H1 (cell line): ENCODE measurements at regions not wholly inside any gene's neighbourhood (a gene's known extent, or its start where the extent isn't known, plus 50 kb on each side); places are given as distances from the start of the nearest gene placed in this dataset.

ENCODE experiments used
- CTCF ChIA-PET: fragments of 300-600 bp; sonication (Branson Sonifier 250); formaldehyde crosslinking; loops from one replicate; lab custom pipeline; 2021; ENCODE audit not compliant: partially characterized antibody; lab: Charles Lee
- POLR2A ChIA-PET: fragments of 300-600 bp; sonication (Branson Sonifier 250); formaldehyde crosslinking; loops from one replicate; lab custom pipeline; 2021; ENCODE audit warnings: inconsistent platforms; ENCODE audit not compliant: partially characterized antibody; lab: Charles Lee
- DNase-seq, 2 experiments: peaks; one replicate each; pipeline versions ENCODE4 v3.0.0 to v3.0.0-alpha.2; 2010 to 2022; ENCODE audit warnings: low spot score in 2 of 2, low read depth in 1 of 2, mixed read lengths in 1 of 2
- FAIRE-seq: peaks from 2 replicates; lab custom pipeline; 2011; peaks lifted over from hg19 to GRCh38; lab: Jason Lieb, UNC
- H2AFZ ChIP-seq: 2 replicates; pipeline ENCODE4 v1.8.1; 2012; ENCODE audit warnings: low read length, inconsistent platforms
- H2AK5ac ChIP-seq: 2 replicates; pipeline ENCODE4 v1.6.1; 2013; ENCODE audit warnings: low read depth, low read length
- H2BK120ac ChIP-seq: replicated peaks from 2 replicates; pipeline ENCODE3; 2013; ENCODE audit warnings: low read depth, low read length, inconsistent platforms
- H2BK12ac ChIP-seq: 2 replicates; pipeline ENCODE4 v1.6.1; 2013; ENCODE audit warnings: low read depth, low read length
- H2BK15ac ChIP-seq: 2 replicates; pipeline ENCODE4 v1.6.1; 2013; ENCODE audit warnings: low read length
- H2BK20ac ChIP-seq: 2 replicates; pipeline ENCODE4 v1.6.1; 2013; ENCODE audit warnings: low read length
- H2BK5ac ChIP-seq: 2 replicates; pipeline ENCODE4 v1.6.1; 2013; ENCODE audit warnings: low read depth, low read length
- H3K14ac ChIP-seq: 2 replicates; pipeline ENCODE4 v1.6.1; 2013; ENCODE audit warnings: inconsistent platforms; ENCODE audit not compliant: insufficient read length
- H3K18ac ChIP-seq: 2 replicates; pipeline ENCODE4 v1.6.1; 2013; ENCODE audit warnings: low read length; ENCODE audit errors: extremely low read depth
- H3K23ac ChIP-seq: 2 replicates; pipeline ENCODE4 v1.6.1; 2013; ENCODE audit warnings: inconsistent platforms; ENCODE audit not compliant: insufficient read length
- H3K23me2 ChIP-seq: 2 replicates; pipeline ENCODE4 v1.6.1; 2013; ENCODE audit warnings: low read depth, low read length
- H3K27ac ChIP-seq: 2 replicates; pipeline ENCODE4 v1.6.1; 2011; ENCODE audit warnings: low read depth, low read length, inconsistent platforms
- H3K27me3 ChIP-seq, 4 experiments: replicated peaks in 1 of 4; 1 replicate in 1 of 4; 2 replicates in 3 of 4; pipeline versions ENCODE4 v1.6.1 to v1.8.1; 2011 to 2013; ENCODE audit warnings: low read length in 3 of 4, mild to moderate bottlenecking in 3 of 4, inconsistent platforms in 2 of 4, mixed read lengths in 2 of 4, moderate library complexity in 1 of 4; ENCODE audit not compliant: control insufficient read depth in 3 of 4, insufficient read depth in 3 of 4; ENCODE audit errors: extremely low read depth in 1 of 4
- H3K36me3 ChIP-seq, 4 experiments: 2 replicates each; pipeline versions ENCODE4 v1.6.1 to v1.8.1; 2011 to 2013; ENCODE audit warnings: mild to moderate bottlenecking in 4 of 4, low read length in 3 of 4, moderate library complexity in 2 of 4, control low read depth in 1 of 4, inconsistent platforms in 1 of 4; ENCODE audit not compliant: insufficient read depth in 4 of 4, control insufficient read depth in 2 of 4
- H3K4ac ChIP-seq: replicated peaks from 2 replicates; pipeline ENCODE3; 2013; ENCODE audit warnings: low read length, low read depth, mixed read lengths, inconsistent platforms; ENCODE audit not compliant: insufficient read length
- H3K4me1 ChIP-seq, 4 experiments: replicated peaks in 1 of 4; 1 replicate in 1 of 4; 2 replicates in 3 of 4; pipeline versions ENCODE4 v1.6.1 to v1.8.1; 2011 to 2013; ENCODE audit warnings: low read length in 3 of 4, inconsistent platforms in 2 of 4, mixed read lengths in 1 of 4; ENCODE audit not compliant: insufficient read depth in 4 of 4, control insufficient read depth in 3 of 4
- H3K4me2 ChIP-seq, 2 experiments: 2 replicates each; pipeline versions ENCODE4 v1.6.1 to v1.8.1; 2011 to 2013; ENCODE audit warnings: low read depth in 2 of 2, low read length in 2 of 2, control low read depth in 1 of 2, inconsistent platforms in 1 of 2, mild to moderate bottlenecking in 1 of 2; ENCODE audit not compliant: insufficient read depth in 1 of 2
- H3K4me3 ChIP-seq, 4 experiments: fragments of 200-600, 300-600 bp in 1 of 4; sonication (generic), shearing (Covaris generic), sonication (Bioruptor Twin) in 1 of 4; 2 replicates each; pipeline versions ENCODE4 v1.5.1 to v1.8.1; 2011 to 2016; ENCODE audit warnings: low read length in 4 of 4, low read depth in 3 of 4, control low read depth in 2 of 4, inconsistent platforms in 2 of 4, mild to moderate bottlenecking in 2 of 4, mixed read lengths in 1 of 4, moderate library complexity in 1 of 4; ENCODE audit not compliant: insufficient read depth in 2 of 4; ENCODE audit errors: extremely low read depth in 1 of 4
- H3K56ac ChIP-seq: replicated peaks from 2 replicates; pipeline ENCODE3; 2013; ENCODE audit warnings: low read depth, mild to moderate bottlenecking, mixed read lengths, low read length, inconsistent platforms; ENCODE audit not compliant: insufficient read length
- H3K79me1 ChIP-seq: 2 replicates; pipeline ENCODE4 v1.6.1; 2013; ENCODE audit warnings: low read depth, low read length, control low read depth
- H3K79me2 ChIP-seq, 2 experiments: 2 replicates each; pipeline versions ENCODE4 v1.6.1 to v1.8.1; 2012 to 2013; ENCODE audit warnings: low read length in 2 of 2, mild to moderate bottlenecking in 2 of 2, inconsistent platforms in 1 of 2; ENCODE audit not compliant: insufficient read depth in 2 of 2, control insufficient read depth in 1 of 2
- H3K9ac ChIP-seq, 4 experiments: replicated peaks in 1 of 4; 1 replicate in 1 of 4; 2 replicates in 3 of 4; pipeline versions ENCODE4 v1.6.1 to v1.8.1; 2011 to 2013; ENCODE audit warnings: low read depth in 3 of 4, low read length in 3 of 4, control low read depth in 2 of 4, mild to moderate bottlenecking in 2 of 4, moderate library complexity in 2 of 4, inconsistent platforms in 1 of 4; ENCODE audit errors: extremely low read depth in 1 of 4
- H3K9me3 ChIP-seq, 2 experiments: 2 replicates each; pipeline versions ENCODE4 v1.6.1 to v1.8.1; 2012 to 2013; ENCODE audit warnings: mild to moderate bottlenecking in 2 of 2, moderate library complexity in 2 of 2, control low read depth in 1 of 2, inconsistent platforms in 1 of 2, low read depth in 1 of 2, low read length in 1 of 2, mixed read lengths in 1 of 2; ENCODE audit not compliant: insufficient read depth in 2 of 2
- H4K20me1 ChIP-seq, 2 experiments: replicated peaks in 1 of 2; 2 replicates each; pipeline versions ENCODE3 to v1.8.1; 2011 to 2013; ENCODE audit warnings: inconsistent platforms in 2 of 2, low read length in 2 of 2, mild to moderate bottlenecking in 1 of 2; ENCODE audit not compliant: insufficient read depth in 2 of 2, control insufficient read depth in 1 of 2
- H4K5ac ChIP-seq: 2 replicates; pipeline ENCODE4 v1.6.1; 2013; ENCODE audit warnings: low read length, low read depth, mixed read lengths, inconsistent platforms; ENCODE audit not compliant: insufficient read length
- H4K8ac ChIP-seq: 2 replicates; pipeline ENCODE4 v1.8.0; 2013; ENCODE audit warnings: mild to moderate bottlenecking, moderate library complexity, low read length, inconsistent platforms; ENCODE audit not compliant: insufficient read depth; ENCODE audit errors: extremely low read depth
- H4K91ac ChIP-seq: replicated peaks from 2 replicates; pipeline ENCODE3; 2013; ENCODE audit warnings: low read length, mixed read lengths, inconsistent platforms; ENCODE audit not compliant: insufficient read length
- BCL11A ChIP-seq, 2 experiments: IDR thresholded peaks; one replicate each; pipeline ENCODE4 v1.6.1; 2011; ENCODE audit warnings: low read depth in 2 of 2, low read length in 2 of 2, mild to moderate bottlenecking in 2 of 2
- EGR1 ChIP-seq: IDR thresholded peaks from 2 replicates; pipeline ENCODE4 v1.6.1; 2011; ENCODE audit warnings: low read depth, low read length, borderline replicate concordance
- GABPA ChIP-seq: IDR thresholded peaks from 2 replicates; pipeline ENCODE4 v1.6.1; 2011; ENCODE audit warnings: mild to moderate bottlenecking, low read length, moderate library complexity, borderline replicate concordance; ENCODE audit not compliant: insufficient read depth
- JUN ChIP-seq: IDR thresholded peaks from 2 replicates; pipeline ENCODE4 v1.6.1; 2011; ENCODE audit warnings: low read depth, mild to moderate bottlenecking, improper control_type of control experiment, low read length
- MAFK ChIP-seq: IDR thresholded peaks from 2 replicates; pipeline ENCODE4 v1.6.1; 2012; ENCODE audit warnings: low read depth, mild to moderate bottlenecking, improper control_type of control experiment, low read length
- NANOG ChIP-seq: IDR thresholded peaks from 2 replicates; pipeline ENCODE4 v1.6.1; 2011; ENCODE audit warnings: low read length, low read depth, mild to moderate bottlenecking, inconsistent platforms; ENCODE audit not compliant: insufficient read depth, poor library complexity, severe bottlenecking
- PHF8 ChIP-seq: fragments of 200-600 bp; sonication (generic); conservative IDR thresholded peaks from 2 replicates; pipeline ENCODE4 v1.7.1; 2012; ENCODE audit warnings: low read depth, mild to moderate bottlenecking, inconsistent platforms, low read length, moderate library complexity
- POU5F1 ChIP-seq: IDR thresholded peaks from 2 replicates; pipeline ENCODE4 v1.6.1; 2011; ENCODE audit warnings: low read depth, mild to moderate bottlenecking, low read length, moderate library complexity
- RFX5 ChIP-seq: IDR thresholded peaks from 2 replicates; pipeline ENCODE4 v1.6.1; 2011; ENCODE audit warnings: low read depth, low read length, improper control_type of control experiment, borderline replicate concordance
- RXRA ChIP-seq: IDR thresholded peaks from 2 replicates; pipeline ENCODE4 v1.6.1; 2011; ENCODE audit warnings: low read depth, mild to moderate bottlenecking, low read length, moderate library complexity; ENCODE audit not compliant: insufficient read depth
- SP1 ChIP-seq: IDR thresholded peaks from 2 replicates; pipeline ENCODE4 v1.6.1; 2011; ENCODE audit warnings: low read depth, low read length
- WGBS, 2 experiments: shearing (Covaris generic) in 1 of 2; methylation state at CpG; one replicate each; pipeline versions ENCODE4 v1.1.6 to v1.1.7; 2013 to 2015; ENCODE audit warnings: low lambda C conversion rate in 2 of 2, mixed read lengths in 2 of 2, inconsistent platforms in 1 of 2, low coverage in 1 of 2, missing lambda C conversion rate in 1 of 2; ENCODE audit not compliant: insufficient replicate concordance in 2 of 2, insufficient coverage in 1 of 2, insufficient read length in 1 of 2; ENCODE audit errors: extremely low coverage in 1 of 2, missing lambda C conversion rate in 1 of 2; 5-methylcytosine and 5-hydroxymethylcytosine counted together
- TF ChIP-seq, protein P1 (sequence below): IDR thresholded peaks from 2 replicates; pipeline ENCODE4 v1.6.1; 2012; ENCODE audit warnings: low read length, inconsistent platforms
- TF ChIP-seq, protein P2 (sequence below): IDR thresholded peaks from 2 replicates; pipeline ENCODE4 v1.6.1; 2012; ENCODE audit warnings: inconsistent platforms

DNA sequence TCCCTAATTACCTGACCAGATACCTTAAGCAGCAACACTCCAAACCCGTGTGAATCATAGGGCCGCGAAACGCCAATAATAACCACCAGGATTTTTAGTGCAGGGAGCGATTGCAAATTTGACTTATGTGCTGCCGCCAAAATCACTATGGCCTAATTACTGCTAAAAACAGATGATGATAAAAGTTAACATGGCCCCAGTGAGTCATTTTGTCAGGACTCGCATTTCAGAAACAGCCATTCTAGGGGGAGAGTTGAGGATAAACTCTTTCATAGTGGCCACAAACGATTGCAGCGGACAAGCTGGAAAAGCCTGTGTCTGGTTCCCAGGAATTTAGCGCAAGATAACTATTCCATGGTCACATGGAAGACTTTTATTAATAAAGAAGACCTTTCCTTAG, 103.4 kb downstream of the HLX start:
- no peak overlapping the region for H2AFZ ChIP-seq
- FAIRE-seq, result no peak
- no peak overlapping the region for H3K14ac ChIP-seq
- no peaks in the 10 kb centered on the region for H4K20me1 ChIP-seq
- no peak overlapping the region for H2BK5ac ChIP-seq
- H2BK120ac ChIP-seq, result no peak overlapping the region
- no peak overlapping the region for H2BK20ac ChIP-seq
- H3K4me1 ChIP-seq, result no peaks in the 10 kb centered on the region
- no peak overlapping the region for H3K23ac ChIP-seq
- H3K27me3 ChIP-seq, result no peaks in the 10 kb centered on the region
- H3K79me1 ChIP-seq, result no peaks in the 10 kb centered on the region
- H3K18ac ChIP-seq, result no peak overlapping the region
- no peak overlapping the region for H4K91ac ChIP-seq
- no peak overlapping the region for H2AK5ac ChIP-seq
- H4K5ac ChIP-seq, result no peak overlapping the region
- no peaks in the 10 kb centered on the region for H3K23me2 ChIP-seq
- H3K9me3 ChIP-seq, result no peaks in the 10 kb centered on the region
- H3K4me3 ChIP-seq, result no peak overlapping the region
- no peak overlapping the region for H4K8ac ChIP-seq
- no peak overlapping the region for H3K4ac ChIP-seq
- H3K9ac ChIP-seq, result no peak overlapping the region
- no peak overlapping the region for H3K27ac ChIP-seq
- no peak for DNase-seq
- H2BK15ac ChIP-seq, result no peak overlapping the region
- H3K36me3 ChIP-seq, result no peaks in the 10 kb centered on the region
- CTCF ChIA-PET, result interaction anchor here (0.7 to 2.0 kb wide), 2 partner anchors 12 to 1468 kb away, joined by 3 to 9 read pairs; no protein-coding TSS in a partner anchor
- H3K56ac ChIP-seq, result no peak overlapping the region
- no peaks in the 10 kb centered on the region for H3K79me2 ChIP-seq
- no peak overlapping the region for H3K4me2 ChIP-seq
- no peak overlapping the region for H2BK12ac ChIP-seq
- POLR2A ChIA-PET, result no interaction called here
- WGBS, 2 experiments, result 82% methylated on average over 10 of the region's 10 CpGs; no CpG with 5 or more reads in 1 of the 2 experiments
- TF ChIP-seq PHF8, result no peak
- TF ChIP-seq JUN, result no peak
- TF ChIP-seq RXRA, result no peak
- TF ChIP-seq, protein P1, sequence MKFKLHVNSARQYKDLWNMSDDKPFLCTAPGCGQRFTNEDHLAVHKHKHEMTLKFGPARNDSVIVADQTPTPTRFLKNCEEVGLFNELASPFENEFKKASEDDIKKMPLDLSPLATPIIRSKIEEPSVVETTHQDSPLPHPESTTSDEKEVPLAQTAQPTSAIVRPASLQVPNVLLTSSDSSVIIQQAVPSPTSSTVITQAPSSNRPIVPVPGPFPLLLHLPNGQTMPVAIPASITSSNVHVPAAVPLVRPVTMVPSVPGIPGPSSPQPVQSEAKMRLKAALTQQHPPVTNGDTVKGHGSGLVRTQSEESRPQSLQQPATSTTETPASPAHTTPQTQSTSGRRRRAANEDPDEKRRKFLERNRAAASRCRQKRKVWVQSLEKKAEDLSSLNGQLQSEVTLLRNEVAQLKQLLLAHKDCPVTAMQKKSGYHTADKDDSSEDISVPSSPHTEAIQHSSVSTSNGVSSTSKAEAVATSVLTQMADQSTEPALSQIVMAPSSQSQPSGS, result no peak
- TF ChIP-seq MAFK, result no peak
- TF ChIP-seq POU5F1, result no peak
- no peak for TF ChIP-seq GABPA
- TF ChIP-seq RFX5, result no peak
- no peak for TF ChIP-seq EGR1
- TF ChIP-seq, protein P2, sequence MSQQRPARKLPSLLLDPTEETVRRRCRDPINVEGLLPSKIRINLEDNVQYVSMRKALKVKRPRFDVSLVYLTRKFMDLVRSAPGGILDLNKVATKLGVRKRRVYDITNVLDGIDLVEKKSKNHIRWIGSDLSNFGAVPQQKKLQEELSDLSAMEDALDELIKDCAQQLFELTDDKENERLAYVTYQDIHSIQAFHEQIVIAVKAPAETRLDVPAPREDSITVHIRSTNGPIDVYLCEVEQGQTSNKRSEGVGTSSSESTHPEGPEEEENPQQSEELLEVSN, result no peak
- no peak for TF ChIP-seq BCL11A (IDR thresholded peaks at IDR 0.05; ENCODE audit: low read depth in 2 of 2, low read length in 2 of 2)
- TF ChIP-seq NANOG, result no peak
- TF ChIP-seq SP1, result no peak
